K562 (cell line): ENCODE measurements at regions not wholly inside any gene's neighbourhood (a gene's known extent, or its start where the extent isn't known, plus 50 kb on each side); places are given as distances from the start of the nearest gene placed in this dataset.

ENCODE experiments used
- ELF4 ChIP-seq: fragments of 450-650 bp; formaldehyde crosslinking; IDR thresholded peaks from 2 replicates; pipeline ENCODE4 v1.4.0; 2022; ENCODE audit warnings: missing genetic modification characterization
- EZH2 ChIP-seq: IDR thresholded peaks from 2 replicates; pipeline ENCODE4 v1.6.1; 2012; ENCODE audit warnings: low read depth, mild to moderate bottlenecking, inconsistent platforms, low read length, borderline replicate concordance
- FOSL1 ChIP-seq: fragments of 200-800 bp; sonication (Bioruptor generic); conservative IDR thresholded peaks from 2 replicates; pipeline ENCODE4 v1.6.1; 2016; ENCODE audit warnings: missing genetic modification characterization, missing compliant biosample characterization
- JUND ChIP-seq, 2 experiments: IDR thresholded peaks; 2 replicates in 1 of 2; 3 replicates in 1 of 2; pipeline ENCODE4 v1.6.1; 2011; ENCODE audit warnings: borderline replicate concordance in 2 of 2, low read depth in 2 of 2, low read length in 2 of 2, improper control_type of control experiment in 1 of 2, missing biosample characterization in 1 of 2, missing genetic modification characterization in 1 of 2, missing genetic modification reagents in 1 of 2
- MTA3 ChIP-seq: fragments of 450-650 bp; formaldehyde crosslinking; IDR thresholded peaks from 2 replicates; pipeline ENCODE4 v1.6.1; 2017; ENCODE audit warnings: mild to moderate bottlenecking, borderline replicate concordance
- SRSF3 ChIP-seq: fragments of 200-400 bp; formaldehyde crosslinking; IDR thresholded peaks from 2 replicates; pipeline ENCODE4 v1.6.1; 2016; ENCODE audit warnings: mild to moderate bottlenecking, low read length, moderate library complexity; ENCODE audit not compliant: insufficient read depth
- ZNF445 ChIP-seq: fragments of 250-450 bp; sonication (Bioruptor Pico); IDR thresholded peaks from 2 replicates; pipeline ENCODE4 v1.4.0; 2020; ENCODE audit warnings: low read depth, mild to moderate bottlenecking, moderate library complexity
- ZNF586 ChIP-seq: fragments of 450-650 bp; formaldehyde crosslinking; conservative IDR thresholded peaks from 2 replicates; pipeline ENCODE4 v1.4.0; 2020; ENCODE audit warnings: mild to moderate bottlenecking, moderate library complexity
- TF ChIP-seq, protein P1 (sequence below), 3 experiments: IDR thresholded peaks in 2 of 3; conservative IDR thresholded peaks in 1 of 3; 2 replicates each; pipeline ENCODE4 v1.5.1; 2011 to 2012; ENCODE audit warnings: low read length in 3 of 3, mild to moderate bottlenecking in 3 of 3, control low read depth in 2 of 3, improper control_type of control experiment in 1 of 3, inconsistent platforms in 1 of 3, low read depth in 1 of 3, mixed read lengths in 1 of 3, moderate library complexity in 1 of 3; ENCODE audit not compliant: insufficient read depth in 2 of 3
- TF ChIP-seq, protein P2 (sequence below), 2 experiments: fragments of 450-650 bp in 1 of 2; sonication (generic) in 1 of 2; formaldehyde crosslinking; conservative IDR thresholded peaks; 2 replicates each; pipeline versions ENCODE4 v1.4.0 to v1.8.1; 2020 to 2022; ENCODE audit warnings: mild to moderate bottlenecking in 1 of 2, missing genetic modification reagents in 1 of 2
- TF ChIP-seq, protein P3 (sequence below): fragments of 250-450 bp; sonication (Bioruptor Pico); IDR thresholded peaks from 2 replicates; pipeline ENCODE4 v1.5.0; 2020; ENCODE audit warnings: mild to moderate bottlenecking, borderline replicate concordance

DNA sequence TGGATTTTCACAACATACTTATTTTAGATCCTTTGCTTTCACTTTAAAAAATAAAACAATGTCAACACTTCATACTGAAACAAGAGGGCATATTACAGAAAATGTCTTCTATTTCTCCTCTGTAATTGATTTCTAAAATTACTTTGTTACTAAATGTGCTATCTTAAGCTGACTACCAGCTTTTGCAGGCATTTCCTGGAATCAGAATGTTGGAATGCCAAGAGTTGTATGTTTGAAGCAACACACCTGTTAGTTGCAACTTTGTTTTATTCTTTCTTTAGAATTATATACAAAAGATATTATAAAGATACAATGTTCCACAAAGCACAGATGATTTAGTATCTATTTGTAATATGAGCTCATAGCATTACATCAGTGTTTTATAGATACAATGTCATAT, 62.5 kb upstream of the TMEM170B start:
- no peak for TF ChIP-seq EZH2
- TF ChIP-seq MTA3, result no peak
- TF ChIP-seq FOSL1 (tag), result no peak
- TF ChIP-seq, protein P1, sequence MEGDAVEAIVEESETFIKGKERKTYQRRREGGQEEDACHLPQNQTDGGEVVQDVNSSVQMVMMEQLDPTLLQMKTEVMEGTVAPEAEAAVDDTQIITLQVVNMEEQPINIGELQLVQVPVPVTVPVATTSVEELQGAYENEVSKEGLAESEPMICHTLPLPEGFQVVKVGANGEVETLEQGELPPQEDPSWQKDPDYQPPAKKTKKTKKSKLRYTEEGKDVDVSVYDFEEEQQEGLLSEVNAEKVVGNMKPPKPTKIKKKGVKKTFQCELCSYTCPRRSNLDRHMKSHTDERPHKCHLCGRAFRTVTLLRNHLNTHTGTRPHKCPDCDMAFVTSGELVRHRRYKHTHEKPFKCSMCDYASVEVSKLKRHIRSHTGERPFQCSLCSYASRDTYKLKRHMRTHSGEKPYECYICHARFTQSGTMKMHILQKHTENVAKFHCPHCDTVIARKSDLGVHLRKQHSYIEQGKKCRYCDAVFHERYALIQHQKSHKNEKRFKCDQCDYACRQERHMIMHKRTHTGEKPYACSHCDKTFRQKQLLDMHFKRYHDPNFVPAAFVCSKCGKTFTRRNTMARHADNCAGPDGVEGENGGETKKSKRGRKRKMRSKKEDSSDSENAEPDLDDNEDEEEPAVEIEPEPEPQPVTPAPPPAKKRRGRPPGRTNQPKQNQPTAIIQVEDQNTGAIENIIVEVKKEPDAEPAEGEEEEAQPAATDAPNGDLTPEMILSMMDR (IDR thresholded peaks at IDR 0.05 in 2 of 3, conservative IDR thresholded peaks at IDR 0.05 in 1 of 3; ENCODE audit: insufficient read depth in 2 of 3, low read depth in 1 of 3, low read length in 3 of 3), result no peak
- no peak for TF ChIP-seq SRSF3
- TF ChIP-seq, protein P2, sequence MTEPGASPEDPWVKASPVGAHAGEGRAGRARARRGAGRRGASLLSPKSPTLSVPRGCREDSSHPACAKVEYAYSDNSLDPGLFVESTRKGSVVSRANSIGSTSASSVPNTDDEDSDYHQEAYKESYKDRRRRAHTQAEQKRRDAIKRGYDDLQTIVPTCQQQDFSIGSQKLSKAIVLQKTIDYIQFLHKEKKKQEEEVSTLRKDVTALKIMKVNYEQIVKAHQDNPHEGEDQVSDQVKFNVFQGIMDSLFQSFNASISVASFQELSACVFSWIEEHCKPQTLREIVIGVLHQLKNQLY (CRISPR knock-in tag; conservative IDR thresholded peaks at IDR 0.05), result no peak
- TF ChIP-seq, protein P3, sequence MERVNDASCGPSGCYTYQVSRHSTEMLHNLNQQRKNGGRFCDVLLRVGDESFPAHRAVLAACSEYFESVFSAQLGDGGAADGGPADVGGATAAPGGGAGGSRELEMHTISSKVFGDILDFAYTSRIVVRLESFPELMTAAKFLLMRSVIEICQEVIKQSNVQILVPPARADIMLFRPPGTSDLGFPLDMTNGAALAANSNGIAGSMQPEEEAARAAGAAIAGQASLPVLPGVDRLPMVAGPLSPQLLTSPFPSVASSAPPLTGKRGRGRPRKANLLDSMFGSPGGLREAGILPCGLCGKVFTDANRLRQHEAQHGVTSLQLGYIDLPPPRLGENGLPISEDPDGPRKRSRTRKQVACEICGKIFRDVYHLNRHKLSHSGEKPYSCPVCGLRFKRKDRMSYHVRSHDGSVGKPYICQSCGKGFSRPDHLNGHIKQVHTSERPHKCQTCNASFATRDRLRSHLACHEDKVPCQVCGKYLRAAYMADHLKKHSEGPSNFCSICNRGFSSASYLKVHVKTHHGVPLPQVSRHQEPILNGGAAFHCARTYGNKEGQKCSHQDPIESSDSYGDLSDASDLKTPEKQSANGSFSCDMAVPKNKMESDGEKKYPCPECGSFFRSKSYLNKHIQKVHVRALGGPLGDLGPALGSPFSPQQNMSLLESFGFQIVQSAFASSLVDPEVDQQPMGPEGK (CRISPR knock-in tag), result no peak
- TF ChIP-seq ZNF445 (CRISPR knock-in tag), result no peak
- no peak for TF ChIP-seq JUND (IDR thresholded peaks at IDR 0.05; ENCODE audit: borderline replicate concordance, low read depth, low read length)
- TF ChIP-seq JUND (tag; IDR thresholded peaks at IDR 0.05; ENCODE audit: borderline replicate concordance, low read depth, low read length), result no peak
- no peak for TF ChIP-seq ELF4
- no peak for TF ChIP-seq ZNF586 (CRISPR knock-in tag)
